Astrocyte (in vitro differentiated cells and primary cell): ENCODE measurements at regions not wholly inside any gene's neighbourhood (a gene's known extent, or its start where the extent isn't known, plus 50 kb on each side); places are given as distances from the start of the nearest gene placed in this dataset.

Experiments used
- DNase-seq: peaks from one replicate; pipeline ENCODE4 v3.0.0-alpha.2; 2010; ENCODE audit warnings: low read depth
- FAIRE-seq: peaks from 2 replicates; lab custom pipeline; 2011; peaks lifted over from hg19 to GRCh38; lab: Jason Lieb, UNC
- H2AFZ ChIP-seq: 2 replicates; pipeline ENCODE4 v1.6.0; 2012; ENCODE audit warnings: low read depth, low read length, inconsistent platforms
- H3K27ac ChIP-seq: 2 replicates; pipeline ENCODE4 v1.5.1; 2011; ENCODE audit warnings: low read depth, low read length, inconsistent platforms
- H3K27me3 ChIP-seq: 2 replicates; pipeline ENCODE4 v1.6.0; 2011; ENCODE audit warnings: low read length, inconsistent platforms; ENCODE audit not compliant: insufficient read depth
- H3K36me3 ChIP-seq: 2 replicates; pipeline ENCODE4 v1.5.1; 2011; ENCODE audit warnings: low read length, inconsistent platforms; ENCODE audit not compliant: insufficient read depth
- H3K4me1 ChIP-seq: 2 replicates; pipeline ENCODE4 v1.5.1; 2011; ENCODE audit warnings: low read length, inconsistent platforms; ENCODE audit not compliant: insufficient read depth
- H3K4me2 ChIP-seq: 2 replicates; pipeline ENCODE4 v1.6.0; 2012; ENCODE audit warnings: low read length, inconsistent platforms
- H3K4me3 ChIP-seq: 2 replicates; pipeline ENCODE4 v1.5.1; 2011; ENCODE audit warnings: low read depth, mild to moderate bottlenecking, low read length, inconsistent platforms; ENCODE audit not compliant: insufficient read depth
- H3K79me2 ChIP-seq: 2 replicates; pipeline ENCODE4 v1.6.0; 2012; ENCODE audit warnings: mild to moderate bottlenecking, low read length, inconsistent platforms; ENCODE audit not compliant: insufficient read depth
- H3K9ac ChIP-seq: 2 replicates; pipeline ENCODE4 v1.6.0; 2012; ENCODE audit warnings: mild to moderate bottlenecking, low read length, inconsistent platforms
- H3K9me3 ChIP-seq: 2 replicates; pipeline ENCODE4 v1.5.1; 2012; ENCODE audit warnings: low read depth, mild to moderate bottlenecking, low read length, inconsistent platforms; ENCODE audit not compliant: insufficient read depth
- H4K20me1 ChIP-seq: 2 replicates; pipeline ENCODE4 v1.6.0; 2012; ENCODE audit warnings: low read length, inconsistent platforms; ENCODE audit not compliant: insufficient read depth
- H3K27ac Mint-ChIP-seq: one replicate; pipeline ENCODE4 v1.8.0; 2021; ENCODE audit warnings: mild to moderate bottlenecking, mixed read lengths; ENCODE audit not compliant: unreplicated experiment
- H3K27me3 Mint-ChIP-seq: one replicate; pipeline ENCODE4 v1.8.0; 2021; ENCODE audit warnings: low read depth, mixed read lengths; ENCODE audit not compliant: unreplicated experiment
- H3K36me3 Mint-ChIP-seq: one replicate; pipeline ENCODE4 v1.8.0; 2021; ENCODE audit warnings: low read depth, mixed read lengths; ENCODE audit not compliant: unreplicated experiment
- H3K4me1 Mint-ChIP-seq: one replicate; pipeline ENCODE4 v1.8.0; 2021; ENCODE audit warnings: low read depth, mixed read lengths; ENCODE audit not compliant: unreplicated experiment
- H3K4me3 Mint-ChIP-seq: one replicate; pipeline ENCODE4 v1.8.0; 2021; ENCODE audit warnings: mild to moderate bottlenecking, moderate library complexity, mixed read lengths; ENCODE audit not compliant: unreplicated experiment
- H3K9me3 Mint-ChIP-seq: one replicate; pipeline ENCODE4 v1.8.0; 2021; ENCODE audit warnings: mild to moderate bottlenecking, mixed read lengths; ENCODE audit not compliant: unreplicated experiment
- CTCF ChIP-seq: IDR thresholded peaks from 2 replicates; pipeline ENCODE4 v1.5.1; 2011; ENCODE audit warnings: low read depth, mild to moderate bottlenecking, inconsistent platforms, low read length, moderate library complexity; ENCODE audit not compliant: insufficient read depth
- EZH2 ChIP-seq: IDR thresholded peaks from 2 replicates; pipeline ENCODE4 v1.6.1; 2012; ENCODE audit warnings: mild to moderate bottlenecking, low read length, inconsistent platforms; ENCODE audit not compliant: insufficient read depth

- no peaks in the 10 kb centered on the region for H3K36me3 Mint-ChIP-seq
- no peak overlapping the region for H3K9ac ChIP-seq
- DNase-seq (no peak), FAIRE-seq (no peak)
- H3K27ac Mint-ChIP-seq: no peak overlapping the region
- no peaks in the 10 kb centered on the region for H3K79me2 ChIP-seq
- peaks cover 9% of the 10 kb centered on the region for H3K4me1 ChIP-seq
- H3K4me2 ChIP-seq: no peak overlapping the region
- TF ChIP-seq CTCF (no peak), EZH2 (no peak)
- no peaks in the 10 kb centered on the region for H3K36me3 ChIP-seq
- no peaks in the 10 kb centered on the region for H3K9me3 ChIP-seq
- no peaks in the 10 kb centered on the region for H3K27me3 ChIP-seq
- H3K4me3 ChIP-seq: no peak overlapping the region
- no peak overlapping the region for H3K27ac ChIP-seq
- no peaks in the 10 kb centered on the region for H4K20me1 ChIP-seq
- no peak overlapping the region for H3K4me3 Mint-ChIP-seq
- H3K9me3 Mint-ChIP-seq: peaks cover 3% of the 10 kb centered on the region
- no peak overlapping the region for H2AFZ ChIP-seq
- H3K27me3 Mint-ChIP-seq: peaks cover 3% of the 10 kb centered on the region
- peaks cover 20% of the 10 kb centered on the region for H3K4me1 Mint-ChIP-seq
These were observed 122.5 kb downstream of the IRS1 start for GRCh38 chr2:226677080-226677479.

GRCh38 chr2:226676618-226677017 lies 123.0 kb downstream of the IRS1 start:
- Histone ChIP-seq H3K27ac (no peak overlapping the region), H3K79me2 (no peaks in the 10 kb centered on the region), H2AFZ (no peak overlapping the region), H3K9ac (no peak overlapping the region), H3K9me3 (no peaks in the 10 kb centered on the region), H3K27me3 (no peaks in the 10 kb centered on the region), H4K20me1 (no peaks in the 10 kb centered on the region), H3K36me3 (no peaks in the 10 kb centered on the region), H3K4me3 (no peak overlapping the region), H3K4me1 (peaks cover 9% of the 10 kb centered on the region), H3K4me2 (no peak overlapping the region)
- H3K36me3 Mint-ChIP-seq: no peaks in the 10 kb centered on the region
- TF ChIP-seq CTCF (no peak), EZH2 (no peak)
- H3K4me1 Mint-ChIP-seq: peaks cover 20% of the 10 kb centered on the region
- no peak overlapping the region for H3K27ac Mint-ChIP-seq
- H3K27me3 Mint-ChIP-seq: peaks cover 3% of the 10 kb centered on the region
- FAIRE-seq (no peak), DNase-seq (no peak)
- H3K4me3 Mint-ChIP-seq: no peak overlapping the region
- peaks cover 3% of the 10 kb centered on the region for H3K9me3 Mint-ChIP-seq

GRCh38 chr2:226674123-226674522 lies 125.5 kb downstream of the IRS1 start:
- TF ChIP-seq EZH2 (no peak), CTCF (no peak)

More at GRCh38 chr2:226674123-226674522, 125.5 kb downstream of the IRS1 start:
- Mint-ChIP-seq H3K36me3 (no peaks in the 10 kb centered on the region), H3K27me3 (no peaks in the 10 kb centered on the region), H3K4me3 (no peak overlapping the region), H3K27ac (no peak overlapping the region), H3K9me3 (peaks cover 3% of the 10 kb centered on the region), H3K4me1 (peaks cover 15% of the 10 kb centered on the region)
- H2AFZ ChIP-seq: no peak overlapping the region
- H3K79me2 ChIP-seq: no peaks in the 10 kb centered on the region
- H3K36me3 ChIP-seq: no peaks in the 10 kb centered on the region
- no peak overlapping the region for H3K4me3 ChIP-seq
- H3K9ac ChIP-seq: no peak overlapping the region
- DNase-seq (no peak), FAIRE-seq (no peak)
- no peaks in the 10 kb centered on the region for H3K27me3 ChIP-seq
- no peaks in the 10 kb centered on the region for H4K20me1 ChIP-seq
- H3K27ac ChIP-seq: no peak overlapping the region
- H3K9me3 ChIP-seq: no peaks in the 10 kb centered on the region
- H3K4me1 ChIP-seq: peaks cover 9% of the 10 kb centered on the region
- no peak overlapping the region for H3K4me2 ChIP-seq
